GM18502 (cell line): ENCODE measurements at regions not wholly inside any gene's neighbourhood (a gene's known extent, or its start where the extent isn't known, plus 50 kb on each side); places are given as distances from the start of the nearest gene placed in this dataset.
A peak's percentile ranks its signal among the peaks of the same experiment; 100 is the strongest.

Experiments
- ATAC-seq: cut with Tn5 transposase; IDR thresholded peaks from one replicate; pipeline ENCODE4 v1.9.1; 2021; ENCODE audit warnings: mild to moderate bottlenecking; ENCODE audit not compliant: unreplicated experiment, poor library complexity

DNA sequence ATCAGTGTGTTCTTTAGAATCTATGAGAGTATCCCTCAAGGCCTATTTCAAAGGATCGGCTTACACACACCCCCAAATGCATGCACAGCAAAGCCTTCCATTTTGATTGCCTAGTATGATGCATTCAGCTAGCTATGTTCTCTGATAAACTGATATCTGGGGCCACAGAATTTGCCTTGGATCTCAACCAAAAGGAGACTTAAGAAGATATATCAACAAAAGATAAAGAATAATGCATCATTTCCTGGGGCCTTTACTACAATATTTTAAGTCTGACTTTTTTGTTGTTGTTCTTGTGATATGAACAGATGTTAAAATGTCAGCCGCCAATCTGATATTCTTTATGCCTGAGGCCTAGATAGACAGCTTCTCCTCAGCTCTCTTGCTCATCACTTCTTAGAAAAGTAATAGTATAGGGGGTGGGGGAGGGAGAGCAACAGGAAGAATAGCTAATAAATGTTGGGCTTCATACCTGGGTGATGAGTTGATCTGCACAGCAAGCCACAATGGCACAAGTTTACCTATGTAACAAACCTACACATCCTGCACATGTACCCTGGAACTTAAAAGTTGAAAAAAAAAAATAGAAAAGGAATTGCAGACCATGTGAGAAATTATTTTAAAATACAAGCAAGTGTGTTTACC, 792.9 kb upstream of the GHITM start:
- no peak for ATAC-seq

- ATAC-seq = no peak
Measured at GRCh38 chr10:83352588-83352987, 786.7 kb upstream of the GHITM start.

DNA sequence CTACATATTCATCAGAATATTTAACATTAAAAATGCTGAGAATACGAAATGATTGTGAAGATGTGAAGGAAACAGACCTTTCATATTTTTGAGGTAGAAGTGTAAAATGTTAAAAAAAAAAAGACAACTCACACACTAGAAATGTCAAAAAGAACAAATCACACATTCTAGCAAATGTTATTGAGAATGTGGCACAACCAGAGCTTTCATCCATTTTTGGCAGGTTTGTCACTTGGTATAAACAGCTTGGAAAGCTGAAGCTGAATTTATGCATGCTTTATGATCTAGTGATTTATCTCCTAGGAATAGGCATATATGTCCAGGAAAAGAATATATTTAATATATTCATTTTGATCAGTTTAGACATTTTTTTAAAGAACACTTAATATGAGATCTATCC, 784.9 kb upstream of the GHITM start:
- no peak for ATAC-seq

DNA sequence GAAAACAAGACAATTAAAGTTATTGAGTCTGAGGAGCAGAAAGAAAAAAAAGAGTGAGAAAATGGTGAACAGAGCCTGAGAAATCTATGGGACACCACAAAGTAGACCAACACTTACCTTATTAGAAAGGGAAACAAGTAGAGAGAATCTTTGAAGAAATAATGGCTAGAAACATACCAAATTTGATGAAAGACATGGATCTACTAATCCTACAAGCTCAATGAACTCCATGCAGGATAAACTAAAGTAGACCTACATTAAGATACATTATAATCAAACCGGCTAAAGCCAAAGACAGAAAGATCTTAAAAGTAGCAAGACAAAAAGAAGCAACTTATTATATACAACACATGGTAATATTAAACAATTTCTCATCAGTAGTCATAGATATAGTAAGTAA, 782.3 kb upstream of the GHITM start:
- no peak for ATAC-seq

DNA sequence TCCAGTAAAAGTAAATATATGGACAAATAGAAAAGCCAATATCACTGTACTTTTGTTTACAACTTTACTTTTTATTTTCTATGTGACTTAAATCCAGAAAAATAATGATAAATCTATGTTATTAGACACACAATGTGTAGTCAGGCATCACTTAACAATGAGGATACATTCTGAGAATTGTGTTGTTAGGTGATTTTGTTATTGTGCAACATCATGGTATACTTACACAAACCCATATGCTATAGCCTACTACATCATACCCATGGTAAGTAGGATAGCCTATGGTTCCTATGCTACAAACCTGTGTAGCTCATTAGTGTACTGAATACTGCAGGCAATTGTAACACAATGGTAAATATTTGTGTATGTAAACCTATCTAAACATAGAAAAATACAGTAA, 781.7 kb upstream of the GHITM start:
- no peak for ATAC-seq

GRCh38 chr10:83367036-83367435, 772.3 kb upstream of the GHITM start:
- ATAC-seq = no peak

DNA sequence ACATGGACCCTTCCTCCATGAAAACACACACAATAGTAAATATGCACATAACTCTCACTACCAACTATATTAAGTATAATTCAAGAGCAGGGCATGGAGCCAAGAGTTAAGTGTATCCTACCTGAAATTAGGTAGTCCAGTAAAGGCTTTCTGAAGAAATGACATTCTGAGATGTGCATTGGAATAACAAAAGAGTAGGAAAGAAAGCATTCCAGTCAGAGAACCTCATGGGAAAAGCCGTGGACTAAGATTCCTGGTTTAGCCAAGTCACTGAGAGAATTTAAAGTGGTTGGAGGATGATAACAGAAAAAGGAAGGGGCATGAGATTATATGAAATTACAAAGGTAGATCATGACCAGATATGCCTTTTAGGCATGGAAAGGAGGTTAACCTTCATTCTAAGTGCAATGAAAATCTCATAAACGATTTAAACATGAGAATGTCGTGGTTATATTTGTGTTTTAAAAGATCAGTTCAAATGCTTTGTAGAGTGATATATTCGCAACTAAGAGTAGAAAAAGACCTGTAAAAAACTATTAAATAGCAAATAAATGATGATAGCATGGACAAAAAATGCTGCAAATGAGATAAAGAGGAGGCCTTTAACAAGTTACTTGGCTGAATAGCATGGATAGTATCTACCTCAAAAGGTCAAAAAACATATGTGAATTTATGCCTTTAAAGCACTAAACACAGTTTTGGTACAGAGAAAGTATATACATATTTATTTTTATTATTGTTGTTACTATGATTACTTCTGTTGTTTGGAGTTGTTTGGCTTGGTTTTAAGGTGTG, 767.4 kb upstream of the GHITM start:
- ATAC-seq = no peak

- ATAC-seq = no peak
Measured at GRCh38 chr10:83372646-83373045, 766.7 kb upstream of the GHITM start.

DNA sequence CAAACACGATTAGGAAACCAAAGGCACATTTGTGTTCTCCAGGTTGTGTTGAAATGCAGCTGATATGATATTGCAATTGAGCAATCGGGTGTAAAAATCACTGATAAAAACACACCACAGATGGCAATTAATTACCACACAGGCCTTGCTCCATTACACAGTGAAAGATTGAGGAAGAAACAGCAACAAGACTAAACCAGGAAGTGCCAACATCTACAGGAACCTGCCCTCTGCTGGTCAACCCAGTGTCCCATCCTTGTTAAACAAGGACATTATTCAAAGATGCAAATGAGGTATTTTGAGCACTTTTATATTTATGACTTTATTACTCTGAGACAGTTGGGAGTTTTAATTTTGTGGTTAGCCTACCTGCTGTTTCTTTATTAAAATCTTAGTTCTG, 765.6 kb upstream of the GHITM start:
- peak; percentile 50 for ATAC-seq

- no peak for ATAC-seq
Measured at GRCh38 chr10:83374741-83375140, 764.6 kb upstream of the GHITM start.

GRCh38 chr10:83375274-83375673, 764.0 kb upstream of the GHITM start:
- ATAC-seq = no peak

DNA sequence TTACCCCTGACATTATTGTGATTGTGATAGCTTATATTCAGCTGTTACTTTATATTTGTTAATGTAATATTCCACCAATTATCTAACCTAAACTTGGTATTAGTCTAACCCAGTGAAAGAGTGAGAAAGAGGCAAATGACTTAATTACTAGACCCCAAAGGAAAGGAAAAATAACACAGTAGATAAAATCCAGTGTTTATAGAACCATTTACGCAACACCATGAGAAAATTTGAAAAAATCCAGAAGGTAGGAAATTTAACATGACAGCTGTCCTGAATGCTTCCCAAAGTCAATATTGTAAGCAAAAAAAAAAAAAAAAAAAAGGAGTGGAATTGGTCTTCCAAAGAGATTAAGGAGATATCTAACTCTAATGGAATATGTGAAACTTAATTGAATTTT, 741.5 kb upstream of the GHITM start:
- ATAC-seq = no peak

- ATAC-seq = no peak
Measured at GRCh38 chr10:83410570-83410969, 728.7 kb upstream of the GHITM start.

DNA sequence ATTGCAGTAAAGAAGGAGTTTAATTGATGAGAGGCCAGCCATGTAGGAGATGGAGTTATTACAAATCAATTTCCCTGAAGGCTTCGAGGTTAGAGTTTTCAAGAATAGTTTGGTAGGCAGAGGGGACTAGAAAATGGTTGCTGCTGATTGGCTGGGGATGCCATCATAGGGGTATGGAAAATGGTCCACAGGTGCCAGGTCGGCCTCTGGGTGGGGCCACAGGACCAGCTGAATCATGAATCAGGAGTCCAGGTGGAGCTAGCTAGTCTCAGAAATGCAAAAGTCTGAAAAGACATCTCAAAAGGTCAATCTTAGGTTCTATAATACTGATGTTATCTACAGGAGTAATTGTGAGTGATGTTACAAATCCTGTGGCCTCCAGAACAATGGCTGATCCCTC, 714.0 kb upstream of the GHITM start:
- ATAC-seq = no peak

- ATAC-seq = no peak
Measured at GRCh38 chr10:83427101-83427500, 712.2 kb upstream of the GHITM start.

DNA sequence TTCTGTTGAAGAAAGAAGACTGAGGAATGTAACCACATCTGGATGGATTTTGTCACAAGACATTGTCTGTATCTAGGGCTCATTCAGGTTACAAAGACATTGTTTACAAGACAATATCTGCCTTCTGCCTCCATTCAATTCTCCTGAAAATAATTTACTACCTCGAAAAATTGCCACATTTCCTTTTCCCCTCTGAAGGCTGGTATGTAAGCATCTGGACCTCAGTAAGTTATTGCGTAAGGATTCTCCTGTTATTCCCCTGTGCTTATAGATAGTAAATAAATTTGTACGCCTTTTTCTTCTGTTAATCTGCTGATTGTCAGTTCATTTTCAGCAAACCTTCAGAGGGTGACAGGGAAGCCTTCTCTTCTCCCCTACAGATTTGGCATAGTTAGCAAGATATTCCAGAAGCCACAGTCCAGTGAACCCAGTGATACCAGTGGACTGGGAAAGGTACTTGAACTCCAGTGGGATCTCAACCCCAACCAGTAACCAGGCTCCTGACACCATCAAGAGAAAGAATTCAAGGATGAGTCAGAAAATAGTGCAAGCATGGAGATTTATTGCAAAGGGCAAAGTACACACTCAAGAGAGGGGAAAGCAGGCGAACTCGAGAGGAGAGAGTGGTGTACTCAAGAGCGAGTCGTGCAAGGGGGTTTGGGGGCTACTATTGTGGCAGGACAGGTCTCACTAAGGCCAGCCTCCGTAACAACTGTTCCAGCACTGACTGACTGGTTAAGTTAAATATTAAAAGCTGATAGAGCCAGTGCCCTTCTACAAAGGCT, 706.9 kb upstream of the GHITM start:
- no peak for ATAC-seq

- no peak for ATAC-seq
Measured at GRCh38 chr10:83433705-83434104, 705.6 kb upstream of the GHITM start.

DNA sequence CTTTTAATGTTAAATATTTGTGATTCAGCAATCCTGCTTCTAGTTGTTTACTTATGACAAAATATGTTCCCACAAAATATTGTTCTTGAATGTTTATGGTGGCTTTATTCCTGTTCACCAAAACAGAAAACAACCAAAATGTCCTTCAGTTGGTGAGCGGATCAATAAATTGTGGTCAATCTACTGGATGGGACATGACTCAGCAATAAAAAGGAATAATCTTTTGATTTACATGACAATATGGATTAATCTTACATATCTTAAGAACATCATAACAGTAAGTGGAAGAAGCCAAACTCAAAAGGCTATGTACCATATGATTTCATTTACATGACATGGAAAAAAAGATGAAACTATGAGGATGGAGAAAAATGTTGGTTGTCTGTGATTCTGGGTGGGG, 691.3 kb upstream of the GHITM start:
- ATAC-seq = no peak

GRCh38 chr10:83458611-83459010, 680.7 kb upstream of the GHITM start:
- no peak for ATAC-seq

- ATAC-seq = no peak
Measured at GRCh38 chr10:83459124-83459523, 680.2 kb upstream of the GHITM start.

- no peak for ATAC-seq
Measured at GRCh38 chr10:83469728-83470331, 669.5 kb upstream of the GHITM start.
